SK-N-SH (cell line): ENCODE measurements at regions not wholly inside any gene's neighbourhood (a gene's known extent, or its start where the extent isn't known, plus 50 kb on each side); places are given as distances from the start of the nearest gene placed in this dataset.
"Not testable (repeated sequence)": the region's sequence is repeated elsewhere in the genome, so short reads cannot be mapped to it uniquely, and the experiment has no call there.

ENCODE experiments used
- CTCF ChIA-PET: fragments of 300-600, 350-600 bp; formaldehyde crosslinking; extraction: SDS; loops from one replicate; lab custom pipeline; 2021; lab: Yijun Ruan, JAX
- POLR2A ChIA-PET: fragments of 350-600 bp; sonication (Branson Sonifier 250); formaldehyde crosslinking; extraction: SDS; loops from one replicate; lab custom pipeline; 2020; ENCODE audit warnings: antibody characterized with exemption, inconsistent platforms; lab: Yijun Ruan, JAX
- DNase-seq: peaks from one replicate; pipeline ENCODE4 v3.0.0; 2012
- H2AFZ ChIP-seq: fragments of 200-600 bp; sonication (generic); 2 replicates; pipeline ENCODE4 v1.8.1; 2016; ENCODE audit warnings: antibody characterized with exemption, mild to moderate bottlenecking, low read depth
- H3F3A ChIP-seq: fragments of 200-600 bp; sonication (generic); replicated peaks from 2 replicates; pipeline ENCODE3; 2016; ENCODE audit warnings: antibody characterized with exemption, mild to moderate bottlenecking; ENCODE audit not compliant: insufficient read depth
- H3K27ac ChIP-seq, 2 experiments: fragments of 200-500 bp in 1 of 2; fragments of 200-600 bp in 1 of 2; sonication (Bioruptor generic) in 1 of 2; sonication (generic), shearing (Covaris generic) in 1 of 2; 2 replicates each; pipeline versions ENCODE4 v1.5.1 to v1.6.1; 2014 to 2016; ENCODE audit warnings: low read depth in 2 of 2, inconsistent platforms in 1 of 2, low read length in 1 of 2, mild to moderate bottlenecking in 1 of 2, mixed read lengths in 1 of 2
- H3K27me3 ChIP-seq: fragments of 200-600 bp; sonication (generic), shearing (Covaris generic); 2 replicates; pipeline ENCODE4 v1.6.1; 2016; ENCODE audit warnings: mixed run types; ENCODE audit not compliant: insufficient read depth
- H3K36me3 ChIP-seq, 2 experiments: fragments of 200-500 bp in 1 of 2; fragments of 200-600 bp in 1 of 2; sonication (Bioruptor generic) in 1 of 2; sonication (generic) in 1 of 2; replicated peaks in 1 of 2; 2 replicates each; pipeline versions ENCODE3 to v1.5.1; 2014 to 2016; ENCODE audit warnings: low read length in 1 of 2, mild to moderate bottlenecking in 1 of 2; ENCODE audit not compliant: insufficient read depth in 2 of 2, control insufficient read depth in 1 of 2
- H3K4me1 ChIP-seq, 2 experiments: fragments of 200-500 bp in 1 of 2; fragments of 200-600 bp in 1 of 2; sonication (Bioruptor generic) in 1 of 2; sonication (generic), shearing (Covaris generic) in 1 of 2; 2 replicates each; pipeline versions ENCODE4 v1.5.1 to v1.6.1; 2014 to 2016; ENCODE audit warnings: low read depth in 1 of 2, low read length in 1 of 2, mixed run types in 1 of 2; ENCODE audit not compliant: insufficient read depth in 2 of 2, control insufficient read depth in 1 of 2
- H3K4me2 ChIP-seq: fragments of 200-600 bp; sonication (generic), shearing (Covaris generic); 2 replicates; pipeline ENCODE4 v1.6.1; 2017; ENCODE audit warnings: mixed run types
- H3K4me3 ChIP-seq, 2 experiments: fragments of 200-500 bp in 1 of 2; fragments of 200-600 bp in 1 of 2; sonication (Bioruptor generic) in 1 of 2; sonication (generic), shearing (Covaris generic) in 1 of 2; 2 replicates each; pipeline versions ENCODE4 v1.5.1 to v1.8.1; 2014 to 2016; ENCODE audit warnings: low read depth in 2 of 2, inconsistent platforms in 1 of 2, low read length in 1 of 2, mild to moderate bottlenecking in 1 of 2, mixed read lengths in 1 of 2, moderate library complexity in 1 of 2
- H3K79me2 ChIP-seq: fragments of 200-600 bp; sonication (generic); 2 replicates; pipeline ENCODE4 v1.8.1; 2017; ENCODE audit warnings: mild to moderate bottlenecking; ENCODE audit not compliant: insufficient read depth
- H3K9ac ChIP-seq: fragments of 200-600 bp; sonication (generic); 2 replicates; pipeline ENCODE4 v1.6.1; 2017; ENCODE audit warnings: mixed run types
- H3K9me2 ChIP-seq: fragments of 200-600 bp; sonication (generic); 2 replicates; pipeline ENCODE4 v1.6.1; 2017; ENCODE audit warnings: mixed run types
- H3K9me3 ChIP-seq: fragments of 200-600 bp; sonication (generic); 2 replicates; pipeline ENCODE4 v1.6.1; 2017; ENCODE audit warnings: mixed run types, mild to moderate bottlenecking, moderate library complexity
- H4K20me1 ChIP-seq: fragments of 200-600 bp; sonication (generic); 2 replicates; pipeline ENCODE4 v1.6.1; 2017; ENCODE audit warnings: mild to moderate bottlenecking, mixed run types; ENCODE audit not compliant: insufficient read depth
- FOXJ3 ChIP-seq: sonication (generic); formaldehyde crosslinking; IDR thresholded peaks from 2 replicates; pipeline ENCODE4 v1.5.1; 2020; ENCODE audit warnings: mild to moderate bottlenecking, missing genetic modification reagents
- GABPA ChIP-seq: IDR thresholded peaks from 2 replicates; pipeline ENCODE4 v1.4.0; 2012; ENCODE audit warnings: low read depth, mild to moderate bottlenecking
- GATA2 ChIP-seq: sonication (generic); formaldehyde crosslinking; IDR thresholded peaks from 2 replicates; pipeline ENCODE4 v1.5.0; 2020; ENCODE audit warnings: mild to moderate bottlenecking, missing genetic modification reagents
- JUND ChIP-seq: IDR thresholded peaks from 2 replicates; pipeline ENCODE4 v1.4.0; 2012
- NFIC ChIP-seq: IDR thresholded peaks from 2 replicates; pipeline ENCODE4 v1.4.0; 2012; ENCODE audit warnings: borderline replicate concordance
- RXRA ChIP-seq: IDR thresholded peaks from 2 replicates; pipeline ENCODE4 v1.4.0; 2012; ENCODE audit warnings: low read depth, mild to moderate bottlenecking, borderline replicate concordance
- TAF1 ChIP-seq: IDR thresholded peaks from 2 replicates; pipeline ENCODE4 v1.6.1; 2012; ENCODE audit warnings: low read depth, mild to moderate bottlenecking, low read length, moderate library complexity, borderline replicate concordance
- WGBS: methylation state at CpG from one replicate; pipeline ENCODE4 v1.1.6; 2017; ENCODE audit warnings: low lambda C conversion rate; 5-methylcytosine and 5-hydroxymethylcytosine counted together
- TF ChIP-seq, protein P1 (sequence below): IDR thresholded peaks from 2 replicates; pipeline ENCODE4; 2012
- TF ChIP-seq, protein P2 (sequence below): IDR thresholded peaks from 2 replicates; pipeline ENCODE4 v1.6.1; 2012; ENCODE audit warnings: mild to moderate bottlenecking, low read depth, low read length, moderate library complexity

DNA sequence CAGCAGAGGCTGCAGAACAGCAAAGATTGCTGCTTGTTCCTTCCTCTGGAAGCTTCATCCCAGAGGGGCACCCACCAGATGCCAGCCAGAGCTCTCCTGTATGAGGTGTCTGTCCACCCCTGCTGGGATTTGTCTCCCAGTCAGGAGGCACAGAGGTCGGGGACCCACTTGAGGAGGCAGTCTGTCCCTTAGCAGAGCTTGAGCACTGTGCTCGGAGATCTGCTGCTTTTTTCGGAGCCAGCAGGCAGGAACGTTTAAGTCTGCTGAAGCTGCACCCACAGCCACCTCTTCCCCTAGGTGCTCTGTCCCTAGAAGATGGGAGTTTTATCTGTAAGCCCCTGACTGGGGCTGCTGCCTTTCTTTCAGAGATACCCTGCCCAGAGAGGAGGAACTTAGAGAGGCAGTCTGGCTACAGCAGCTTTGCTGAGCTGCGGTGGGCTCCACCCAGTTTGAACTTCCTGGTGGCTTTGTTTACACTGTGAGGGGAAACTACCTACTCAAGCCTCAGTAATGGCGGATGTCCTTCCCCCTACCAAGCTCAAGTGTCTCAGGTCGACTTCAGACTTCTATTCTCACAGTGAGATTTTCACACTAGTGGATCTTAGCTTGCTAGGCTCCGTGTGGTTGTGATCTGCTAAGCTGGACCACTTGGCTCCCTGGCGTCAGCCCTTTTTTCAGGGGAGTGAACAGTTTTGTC lies 101.8 kb upstream of the GLRA1 start:
- 7% methylated on average over 6 of the region's 9 CpGs for WGBS
- H3F3A ChIP-seq, H4K20me1 ChIP-seq, H3K9me2 ChIP-seq, H2AFZ ChIP-seq, H3K36me3 ChIP-seq, POLR2A ChIA-PET, H3K4me3 ChIP-seq, H3K9me3 ChIP-seq, DNase-seq, H3K27ac ChIP-seq, H3K9ac ChIP-seq, H3K4me1 ChIP-seq, H3K27me3 ChIP-seq, H3K4me2 ChIP-seq, CTCF ChIA-PET, H3K79me2 ChIP-seq: not testable (repeated sequence)

DNA sequence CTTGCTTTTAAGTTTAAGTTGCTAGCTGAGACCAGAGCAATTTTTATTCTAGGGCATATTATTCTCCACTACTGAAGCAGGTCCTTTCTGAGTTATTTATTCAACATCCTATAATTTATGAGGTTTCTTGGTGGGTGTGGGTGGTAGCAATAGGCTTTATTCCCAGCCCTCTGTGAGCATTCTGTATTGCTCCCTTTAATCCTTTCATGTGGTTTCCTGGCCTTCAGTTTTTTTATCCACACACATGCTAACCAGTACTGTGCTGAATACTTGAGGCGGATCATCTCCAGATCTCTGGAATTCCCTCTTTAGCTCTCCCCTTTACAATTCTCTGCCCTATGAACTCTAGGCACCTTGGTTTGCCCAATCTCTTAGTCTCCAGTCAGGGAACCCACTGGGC lies 91.8 kb upstream of the GLRA1 start:
- H3K4me3 ChIP-seq, result no peak overlapping the region
- WGBS, result 15% methylated on average over 1 of the region's 1 CpG
- H3F3A ChIP-seq, result no peaks in the 10 kb centered on the region
- H4K20me1 ChIP-seq, result no peaks in the 10 kb centered on the region
- H3K36me3 ChIP-seq, result no peaks in the 10 kb centered on the region
- H2AFZ ChIP-seq, result no peak overlapping the region
- H3K4me1 ChIP-seq, result no peaks in the 10 kb centered on the region
- no peak for TF ChIP-seq NFIC
- TF ChIP-seq, protein P1, sequence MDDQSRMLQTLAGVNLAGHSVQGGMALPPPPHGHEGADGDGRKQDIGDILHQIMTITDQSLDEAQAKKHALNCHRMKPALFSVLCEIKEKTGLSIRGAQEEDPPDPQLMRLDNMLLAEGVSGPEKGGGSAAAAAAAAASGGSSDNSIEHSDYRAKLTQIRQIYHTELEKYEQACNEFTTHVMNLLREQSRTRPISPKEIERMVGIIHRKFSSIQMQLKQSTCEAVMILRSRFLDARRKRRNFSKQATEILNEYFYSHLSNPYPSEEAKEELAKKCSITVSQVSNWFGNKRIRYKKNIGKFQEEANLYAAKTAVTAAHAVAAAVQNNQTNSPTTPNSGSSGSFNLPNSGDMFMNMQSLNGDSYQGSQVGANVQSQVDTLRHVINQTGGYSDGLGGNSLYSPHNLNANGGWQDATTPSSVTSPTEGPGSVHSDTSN, result no peak
- TF ChIP-seq JUND, result no peak
- TF ChIP-seq GATA2 (CRISPR knock-in tag), result no peak
- no peak for TF ChIP-seq TAF1
- TF ChIP-seq, protein P2, sequence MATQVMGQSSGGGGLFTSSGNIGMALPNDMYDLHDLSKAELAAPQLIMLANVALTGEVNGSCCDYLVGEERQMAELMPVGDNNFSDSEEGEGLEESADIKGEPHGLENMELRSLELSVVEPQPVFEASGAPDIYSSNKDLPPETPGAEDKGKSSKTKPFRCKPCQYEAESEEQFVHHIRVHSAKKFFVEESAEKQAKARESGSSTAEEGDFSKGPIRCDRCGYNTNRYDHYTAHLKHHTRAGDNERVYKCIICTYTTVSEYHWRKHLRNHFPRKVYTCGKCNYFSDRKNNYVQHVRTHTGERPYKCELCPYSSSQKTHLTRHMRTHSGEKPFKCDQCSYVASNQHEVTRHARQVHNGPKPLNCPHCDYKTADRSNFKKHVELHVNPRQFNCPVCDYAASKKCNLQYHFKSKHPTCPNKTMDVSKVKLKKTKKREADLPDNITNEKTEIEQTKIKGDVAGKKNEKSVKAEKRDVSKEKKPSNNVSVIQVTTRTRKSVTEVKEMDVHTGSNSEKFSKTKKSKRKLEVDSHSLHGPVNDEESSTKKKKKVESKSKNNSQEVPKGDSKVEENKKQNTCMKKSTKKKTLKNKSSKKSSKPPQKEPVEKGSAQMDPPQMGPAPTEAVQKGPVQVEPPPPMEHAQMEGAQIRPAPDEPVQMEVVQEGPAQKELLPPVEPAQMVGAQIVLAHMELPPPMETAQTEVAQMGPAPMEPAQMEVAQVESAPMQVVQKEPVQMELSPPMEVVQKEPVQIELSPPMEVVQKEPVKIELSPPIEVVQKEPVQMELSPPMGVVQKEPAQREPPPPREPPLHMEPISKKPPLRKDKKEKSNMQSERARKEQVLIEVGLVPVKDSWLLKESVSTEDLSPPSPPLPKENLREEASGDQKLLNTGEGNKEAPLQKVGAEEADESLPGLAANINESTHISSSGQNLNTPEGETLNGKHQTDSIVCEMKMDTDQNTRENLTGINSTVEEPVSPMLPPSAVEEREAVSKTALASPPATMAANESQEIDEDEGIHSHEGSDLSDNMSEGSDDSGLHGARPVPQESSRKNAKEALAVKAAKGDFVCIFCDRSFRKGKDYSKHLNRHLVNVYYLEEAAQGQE, result no peak
- no peak for TF ChIP-seq RXRA
- TF ChIP-seq GABPA, result no peak
- TF ChIP-seq FOXJ3 (CRISPR knock-in tag), result no peak
- H3K9ac ChIP-seq, result no peak overlapping the region
- H3K9me3 ChIP-seq, result no peaks in the 10 kb centered on the region
- no peak overlapping the region for H3K27ac ChIP-seq
- H3K9me2 ChIP-seq, result no peaks in the 10 kb centered on the region
- DNase-seq, result no peak
- H3K79me2 ChIP-seq, result no peaks in the 10 kb centered on the region
- no peaks in the 10 kb centered on the region for H3K27me3 ChIP-seq
- POLR2A ChIA-PET, result no interaction called here
- CTCF ChIA-PET, result no interaction called here
- no peak overlapping the region for H3K4me2 ChIP-seq
